Panc1 (cell line): ENCODE measurements at regions not wholly inside any gene's neighbourhood (a gene's known extent, or its start where the extent isn't known, plus 50 kb on each side); places are given as distances from the start of the nearest gene placed in this dataset.

Source experiments
- CTCF ChIP-seq: fragments of 450-650 bp; IDR thresholded peaks from 2 replicates; pipeline ENCODE4 v1.5.1; 2017; ENCODE audit warnings: mild to moderate bottlenecking
- POLR2AphosphoS5 ChIP-seq: IDR thresholded peaks from 2 replicates; pipeline ENCODE4 v1.6.1; 2012; ENCODE audit warnings: mild to moderate bottlenecking, low read depth, low read length, moderate library complexity
- TCF7L2 ChIP-seq: IDR thresholded peaks from 2 replicates; pipeline ENCODE4 v1.6.1; 2011; ENCODE audit warnings: mild to moderate bottlenecking, low read depth, low read length, inconsistent platforms

GRCh38 chr13:90049989-90050671, 1297.4 kb upstream of the MIR17HG start:
- TF ChIP-seq CTCF: no peak
- no peak for TF ChIP-seq TCF7L2
- TF ChIP-seq POLR2AphosphoS5: no peak
